Activated CD4-positive, alpha-beta T cell treated with anti-CD3 and anti-CD28 coated beads, Interleukin-2, amount 10 ng/mL, durations not matched to agents 24 days and 14 days (primary cell): ENCODE measurements at regions not wholly inside any gene's neighbourhood (a gene's known extent, or its start where the extent isn't known, plus 50 kb on each side); places are given as distances from the start of the nearest gene placed in this dataset.

Source experiments
- DNase-seq: peaks from one replicate; pipeline ENCODE4 v3.0.0; 2022
- H3K27ac Mint-ChIP-seq: one replicate; pipeline ENCODE4 v1.8.0; 2022; ENCODE audit warnings: mild to moderate bottlenecking, mixed read lengths
- H3K27me3 Mint-ChIP-seq: one replicate; pipeline ENCODE4 v1.8.0; 2022; ENCODE audit warnings: mixed read lengths
- H3K36me3 Mint-ChIP-seq: one replicate; pipeline ENCODE4 v1.8.0; 2022; ENCODE audit warnings: low read depth, mild to moderate bottlenecking, mixed read lengths
- H3K4me1 Mint-ChIP-seq: one replicate; pipeline ENCODE4 v1.8.0; 2021; ENCODE audit warnings: mixed read lengths
- H3K4me3 Mint-ChIP-seq: one replicate; pipeline ENCODE4 v1.8.0; 2022; ENCODE audit warnings: mild to moderate bottlenecking, moderate library complexity, mixed read lengths
- H3K9me3 Mint-ChIP-seq: one replicate; pipeline ENCODE4 v1.8.0; 2021; ENCODE audit warnings: mixed read lengths
- intact Hi-C: fragments of 100-400 bp; cut with micrococcal nuclease; formaldehyde crosslinking; loops from one replicate; pipeline ENCODE4 v1.15.1; 2023

DNA sequence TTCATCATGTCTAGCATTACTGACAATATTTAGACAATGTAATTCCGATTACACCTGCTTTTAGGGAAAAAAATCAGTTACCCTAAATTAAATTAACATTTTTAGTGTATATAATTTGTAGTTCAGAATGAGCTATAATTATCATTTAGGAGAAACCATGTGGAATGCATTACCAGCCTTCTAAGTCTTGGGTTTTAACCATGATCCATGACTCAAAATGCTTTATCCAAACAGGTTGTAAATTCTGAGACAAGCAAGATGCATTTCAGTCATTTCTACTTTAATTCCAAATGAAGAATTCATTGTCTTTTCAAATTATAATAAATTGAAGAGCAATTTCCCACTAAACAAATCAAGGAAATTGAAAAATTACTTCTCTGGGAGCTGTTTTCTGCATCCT lies 243.7 kb upstream of the LRIG1 start:
- DNase-seq, result no peak
- intact Hi-C loops, result no loop called here
- no peak overlapping the region for H3K27ac Mint-ChIP-seq
- no peaks in the 10 kb centered on the region for H3K36me3 Mint-ChIP-seq
- no peaks in the 10 kb centered on the region for H3K9me3 Mint-ChIP-seq
- no peaks in the 10 kb centered on the region for H3K4me1 Mint-ChIP-seq
- H3K4me3 Mint-ChIP-seq, result no peak overlapping the region
- H3K27me3 Mint-ChIP-seq, result peaks cover 6% of the 10 kb centered on the region

- Mint-ChIP-seq H3K36me3 (no peaks in the 10 kb centered on the region), H3K27ac (no peak overlapping the region), H3K4me1 (no peaks in the 10 kb centered on the region), H3K4me3 (no peak overlapping the region), H3K27me3 (peaks cover 6% of the 10 kb centered on the region), H3K9me3 (no peaks in the 10 kb centered on the region)
- DNase-seq, result no peak
- intact Hi-C loops, result no loop called here
These were observed 244.2 kb upstream of the LRIG1 start for GRCh38 chr3:66744986-66745385.

DNA sequence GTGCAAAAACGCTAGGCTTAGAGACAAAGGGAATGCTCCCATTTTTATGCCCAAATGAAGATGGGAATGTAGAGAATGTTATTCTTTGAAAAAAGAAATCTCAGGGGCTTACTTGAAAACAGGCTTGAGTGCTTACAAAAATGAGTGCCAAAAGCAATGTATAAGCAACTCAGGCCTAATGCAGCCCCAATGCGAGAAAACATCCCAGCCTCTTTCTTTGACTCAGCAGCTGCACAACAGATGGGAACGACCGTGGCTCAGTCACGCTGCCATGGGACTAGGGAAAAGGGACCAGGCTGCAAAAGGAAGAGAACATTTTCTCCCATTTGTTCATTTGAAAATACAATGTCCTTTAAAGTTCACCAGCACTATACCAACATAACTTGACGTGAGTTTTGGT lies 246.4 kb upstream of the LRIG1 start:
- Mint-ChIP-seq H3K4me3 (no peak overlapping the region), H3K36me3 (no peaks in the 10 kb centered on the region), H3K27me3 (peaks cover 6% of the 10 kb centered on the region), H3K9me3 (no peaks in the 10 kb centered on the region), H3K27ac (no peak overlapping the region), H3K4me1 (no peaks in the 10 kb centered on the region)
- no peak for DNase-seq
- intact Hi-C loops, result no loop called here

DNA sequence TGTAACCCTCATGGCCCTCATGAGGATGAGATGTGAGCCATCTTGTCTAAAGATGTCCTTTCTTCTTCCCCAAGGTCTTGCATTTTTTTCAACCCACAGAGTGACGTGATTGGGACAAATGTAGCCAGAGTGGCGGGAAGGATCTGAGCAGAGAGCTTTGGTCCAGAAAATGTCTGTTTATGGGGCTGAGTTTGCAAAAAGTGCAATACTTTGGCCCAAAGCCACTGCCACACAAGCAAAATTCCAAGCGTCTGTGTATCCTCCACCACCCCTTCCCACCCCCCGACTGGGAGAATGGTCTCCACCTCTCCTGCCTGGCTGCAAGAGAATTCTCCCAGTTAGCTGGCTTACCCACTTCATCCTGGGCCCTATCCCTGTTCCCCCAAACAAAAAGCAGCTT lies 246.9 kb upstream of the LRIG1 start:
- Mint-ChIP-seq H3K4me3 (no peak overlapping the region), H3K9me3 (no peaks in the 10 kb centered on the region), H3K27ac (no peak overlapping the region), H3K36me3 (no peaks in the 10 kb centered on the region), H3K4me1 (no peaks in the 10 kb centered on the region), H3K27me3 (peaks cover 6% of the 10 kb centered on the region)
- no peak for DNase-seq
- intact Hi-C loops, result no loop called here

- no peak overlapping the region for H3K4me3 Mint-ChIP-seq
- no peak overlapping the region for H3K27ac Mint-ChIP-seq
- H3K36me3 Mint-ChIP-seq, result no peaks in the 10 kb centered on the region
- H3K4me1 Mint-ChIP-seq, result no peaks in the 10 kb centered on the region
- intact Hi-C loops, result no loop called here
- H3K27me3 Mint-ChIP-seq, result peaks cover 6% of the 10 kb centered on the region
- no peak for DNase-seq
- H3K9me3 Mint-ChIP-seq, result no peaks in the 10 kb centered on the region
These were observed 247.5 kb upstream of the LRIG1 start for GRCh38 chr3:66748175-66748876.

- H3K36me3 Mint-ChIP-seq, result no peaks in the 10 kb centered on the region
- intact Hi-C loops, result no loop called here
- peaks cover 6% of the 10 kb centered on the region for H3K27me3 Mint-ChIP-seq
- H3K4me1 Mint-ChIP-seq, result no peaks in the 10 kb centered on the region
- no peak overlapping the region for H3K4me3 Mint-ChIP-seq
- DNase-seq, result no peak
- no peak overlapping the region for H3K27ac Mint-ChIP-seq
- no peaks in the 10 kb centered on the region for H3K9me3 Mint-ChIP-seq
These were observed 246.3 kb upstream of the KBTBD8 start for GRCh38 chr3:66751842-66752241.

DNA sequence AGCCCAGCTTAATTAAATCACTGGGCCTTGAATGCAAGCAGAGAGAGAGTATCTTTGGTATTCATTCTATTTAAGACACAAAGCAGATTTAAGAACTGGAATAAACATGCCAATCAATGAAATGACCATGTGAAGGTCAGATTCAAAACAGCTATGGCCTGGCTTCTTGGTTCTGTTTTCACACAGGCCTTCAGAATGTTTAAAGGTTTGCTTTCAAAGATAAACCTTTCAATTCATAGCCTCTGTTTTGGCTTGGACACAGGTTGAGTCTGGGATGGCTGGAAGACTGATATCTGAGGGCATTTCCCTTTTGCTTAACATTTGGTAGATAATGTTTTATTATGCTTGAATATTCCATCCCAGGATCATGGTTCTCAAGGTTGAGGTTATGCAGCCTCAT lies 244.4 kb upstream of the KBTBD8 start:
- no peaks in the 10 kb centered on the region for H3K36me3 Mint-ChIP-seq
- H3K27ac Mint-ChIP-seq, result no peak overlapping the region
- no peak overlapping the region for H3K4me3 Mint-ChIP-seq

GRCh38 chr3:66754613-66755012 lies 243.5 kb upstream of the KBTBD8 start:
- Mint-ChIP-seq H3K27ac (no peak overlapping the region), H3K4me1 (no peaks in the 10 kb centered on the region), H3K9me3 (no peaks in the 10 kb centered on the region), H3K27me3 (no peaks in the 10 kb centered on the region), H3K36me3 (no peaks in the 10 kb centered on the region), H3K4me3 (no peak overlapping the region)
- DNase-seq, result no peak
- intact Hi-C loops, result no loop called here

More for the DNA sequence above, 244.4 kb upstream of the KBTBD8 start:
- no peaks in the 10 kb centered on the region for H3K9me3 Mint-ChIP-seq
- intact Hi-C loops, result no loop called here
- H3K4me1 Mint-ChIP-seq, result no peaks in the 10 kb centered on the region
- DNase-seq, result no peak
- H3K27me3 Mint-ChIP-seq, result peaks cover 2% of the 10 kb centered on the region

DNA sequence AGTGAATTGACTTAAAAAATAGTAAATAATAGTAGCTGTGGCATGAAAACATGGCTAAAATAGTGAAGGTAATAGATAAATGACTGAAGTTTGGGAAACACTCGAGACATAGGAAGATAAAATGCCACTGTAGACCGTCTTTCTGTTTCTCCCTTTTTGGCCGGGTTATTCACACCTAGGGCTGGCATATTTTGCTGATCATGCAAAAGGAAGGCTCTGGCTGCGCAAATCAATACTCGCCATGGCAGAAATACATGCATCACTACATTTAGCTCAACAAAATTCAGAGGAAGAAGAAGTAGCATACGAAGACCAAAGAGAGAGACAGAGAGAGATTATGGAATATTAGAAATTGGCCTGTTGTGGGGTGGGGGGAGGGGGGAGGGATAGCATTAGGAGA lies 242.2 kb upstream of the KBTBD8 start:
- H3K27ac Mint-ChIP-seq, result no peak overlapping the region
- no peaks in the 10 kb centered on the region for H3K4me1 Mint-ChIP-seq
- no peaks in the 10 kb centered on the region for H3K36me3 Mint-ChIP-seq
- H3K9me3 Mint-ChIP-seq, result no peaks in the 10 kb centered on the region
- intact Hi-C loops, result no loop called here
- DNase-seq, result no peak
- H3K27me3 Mint-ChIP-seq, result no peaks in the 10 kb centered on the region
- H3K4me3 Mint-ChIP-seq, result no peak overlapping the region

DNA sequence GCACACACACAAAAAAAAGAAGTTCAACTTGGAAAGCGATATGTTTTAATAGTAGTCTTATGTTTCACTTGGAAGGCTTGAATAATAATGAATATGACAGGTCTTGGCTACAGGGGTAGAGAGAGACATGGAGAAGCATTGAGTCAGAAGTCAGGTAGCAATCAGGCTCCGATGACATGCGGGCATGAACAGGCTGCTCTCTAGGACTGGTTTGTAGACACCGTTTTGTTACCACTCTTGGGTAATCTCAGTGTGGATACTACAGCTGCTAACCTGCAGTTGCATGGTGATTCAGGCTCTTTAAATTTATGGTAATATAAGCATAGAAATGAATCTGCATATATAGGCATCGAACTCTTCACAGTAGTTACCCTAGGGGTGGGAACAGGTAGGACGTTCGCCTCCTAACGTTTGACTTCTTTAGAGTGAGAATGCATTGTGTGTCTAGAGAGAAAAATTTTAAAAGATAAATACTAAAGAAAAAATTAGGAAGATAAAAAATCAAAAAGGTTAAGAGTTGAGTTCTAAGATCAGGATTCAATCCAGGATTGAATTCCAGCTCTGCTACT lies 241.6 kb upstream of the KBTBD8 start:
- Mint-ChIP-seq H3K27me3 (no peaks in the 10 kb centered on the region), H3K36me3 (no peaks in the 10 kb centered on the region), H3K9me3 (no peaks in the 10 kb centered on the region), H3K27ac (no peak overlapping the region), H3K4me3 (no peak overlapping the region), H3K4me1 (no peaks in the 10 kb centered on the region)
- DNase-seq, result no peak
- intact Hi-C loops, result no loop called here

GRCh38 chr3:66761093-66761780 lies 236.9 kb upstream of the KBTBD8 start:
- H3K36me3 Mint-ChIP-seq, result no peaks in the 10 kb centered on the region
- H3K4me3 Mint-ChIP-seq, result no peak overlapping the region
- H3K27ac Mint-ChIP-seq, result no peak overlapping the region
- no peak for DNase-seq
- no peaks in the 10 kb centered on the region for H3K9me3 Mint-ChIP-seq
- H3K4me1 Mint-ChIP-seq, result no peaks in the 10 kb centered on the region
- no peaks in the 10 kb centered on the region for H3K27me3 Mint-ChIP-seq
- intact Hi-C loops, result no loop called here

GRCh38 chr3:66762916-66763693 lies 235.0 kb upstream of the KBTBD8 start:
- Mint-ChIP-seq H3K36me3 (no peaks in the 10 kb centered on the region), H3K27me3 (no peaks in the 10 kb centered on the region), H3K4me1 (no peaks in the 10 kb centered on the region), H3K9me3 (no peaks in the 10 kb centered on the region), H3K4me3 (no peak overlapping the region), H3K27ac (no peak overlapping the region)
- intact Hi-C loops, result no loop called here
- DNase-seq, result no peak

- Mint-ChIP-seq H3K4me1 (no peaks in the 10 kb centered on the region), H3K36me3 (no peaks in the 10 kb centered on the region), H3K9me3 (no peaks in the 10 kb centered on the region), H3K27me3 (peaks cover 5% of the 10 kb centered on the region), H3K27ac (no peak overlapping the region), H3K4me3 (no peak overlapping the region)
- no peak for DNase-seq
- intact Hi-C loops, result no loop called here
These were observed 220.0 kb upstream of the KBTBD8 start for GRCh38 chr3:66778107-66778506.

GRCh38 chr3:66778777-66779176 lies 219.3 kb upstream of the KBTBD8 start:
- DNase-seq, result no peak
- intact Hi-C loops, result no loop called here
- Mint-ChIP-seq H3K27ac (no peak overlapping the region), H3K4me1 (no peaks in the 10 kb centered on the region), H3K36me3 (no peaks in the 10 kb centered on the region), H3K9me3 (no peaks in the 10 kb centered on the region), H3K4me3 (no peak overlapping the region), H3K27me3 (peaks cover 5% of the 10 kb centered on the region)
